ENCODE measurements at regions not wholly inside any gene's neighbourhood (a gene's known extent, or its start where the extent isn't known, plus 50 kb on each side); places are given as distances from the start of the nearest gene placed in this dataset.
"Not testable (repeated sequence)": the region's sequence is repeated elsewhere in the genome, so short reads cannot be mapped to it uniquely, and the experiment has no call there.

DNA sequence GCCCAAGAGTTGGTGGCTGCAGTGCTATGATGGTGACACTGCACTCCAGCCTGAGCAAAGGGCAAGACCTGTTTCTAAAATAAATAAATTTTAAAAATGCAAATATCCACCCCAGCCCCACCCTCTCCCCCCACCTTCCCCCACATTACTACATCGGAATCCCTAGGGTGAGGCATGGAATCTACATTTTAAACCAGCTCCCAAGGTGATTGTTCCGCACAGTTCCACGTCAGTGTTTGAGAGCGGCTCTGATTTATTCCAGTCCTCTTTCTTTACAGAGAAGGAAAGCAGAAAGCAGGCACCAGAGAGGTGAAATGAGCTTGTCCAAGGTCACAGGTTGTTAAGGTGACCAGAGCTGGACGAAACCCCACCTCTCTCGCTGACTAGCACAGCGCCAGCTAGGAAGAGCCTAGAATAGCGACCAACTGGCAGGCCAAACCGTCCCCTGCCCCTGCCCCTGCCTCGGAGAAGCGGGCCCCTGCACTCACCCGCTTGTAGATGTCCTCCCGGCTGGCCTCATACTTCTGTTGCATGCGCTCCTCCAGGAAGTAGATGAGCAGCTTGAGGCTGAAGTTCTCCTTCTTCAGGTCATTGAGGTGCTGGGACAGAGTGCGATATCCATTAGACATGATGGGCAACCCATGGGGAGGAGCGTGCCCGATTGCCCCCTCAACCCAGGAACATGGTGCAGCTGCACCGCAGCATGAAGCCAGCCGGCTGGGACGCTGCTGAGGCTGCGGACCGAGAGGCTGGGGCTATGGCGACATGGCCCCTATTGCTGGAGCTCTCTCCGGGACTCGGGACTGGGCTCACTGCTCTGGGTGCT lies 103.7 kb upstream of the NBPF26 start:
- not testable (repeated sequence) for DNase-seq

DNA sequence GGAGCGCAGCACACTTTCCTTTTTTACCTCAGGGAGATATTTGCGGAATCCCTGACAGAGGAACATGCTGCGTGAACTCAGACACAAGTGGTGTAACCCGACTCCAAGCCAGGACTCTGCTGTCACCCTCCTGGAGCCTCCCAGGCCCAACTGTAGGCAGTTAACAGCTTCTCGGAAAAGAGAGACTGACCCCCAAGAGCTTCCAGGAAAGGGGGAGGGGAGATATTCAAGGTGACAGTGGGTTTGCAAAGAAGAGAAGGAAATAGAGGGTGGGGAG lies 103.1 kb upstream of the NBPF26 start:
- DNase-seq = not testable (repeated sequence)

DNA sequence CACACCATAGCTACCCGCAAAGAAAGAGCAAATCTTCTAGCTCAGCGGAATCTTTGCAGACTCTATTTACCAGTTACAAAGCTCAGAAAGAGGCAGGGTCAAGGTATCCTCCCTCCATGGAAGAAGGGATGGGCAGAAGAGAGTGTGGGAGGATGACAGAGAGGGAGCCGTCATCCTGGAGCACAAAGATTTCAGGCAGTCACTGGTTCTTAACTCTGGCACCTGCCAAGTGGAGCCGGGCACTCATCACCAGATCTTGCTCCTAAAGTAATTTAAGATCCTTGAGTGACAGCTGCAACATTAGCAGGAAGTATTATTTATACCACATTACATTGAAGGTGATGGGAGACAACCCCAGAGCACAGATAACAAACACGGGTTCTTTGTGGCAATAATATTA lies 102.5 kb upstream of the NBPF26 start:
- DNase-seq = not testable (repeated sequence)

DNA sequence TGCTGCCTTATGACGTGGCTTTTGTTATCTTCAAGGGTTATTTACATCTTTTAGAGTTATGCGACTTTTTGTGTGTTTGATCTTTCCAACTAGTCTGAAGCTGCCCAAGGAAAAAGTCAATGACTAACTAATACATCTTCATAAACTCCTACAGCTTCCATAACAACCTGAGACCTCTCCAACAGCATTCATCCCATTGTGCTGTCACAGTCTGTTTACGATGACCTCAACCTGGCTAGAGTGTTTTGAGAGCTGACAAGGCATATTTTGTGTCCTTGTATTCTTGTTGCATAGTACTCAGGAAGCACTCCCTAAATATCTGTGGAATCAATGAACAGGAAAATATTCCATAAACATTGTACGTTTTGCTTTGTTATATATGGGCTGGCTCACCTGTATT lies 100.2 kb upstream of the NBPF26 start:
- not testable (repeated sequence) for DNase-seq

DNA sequence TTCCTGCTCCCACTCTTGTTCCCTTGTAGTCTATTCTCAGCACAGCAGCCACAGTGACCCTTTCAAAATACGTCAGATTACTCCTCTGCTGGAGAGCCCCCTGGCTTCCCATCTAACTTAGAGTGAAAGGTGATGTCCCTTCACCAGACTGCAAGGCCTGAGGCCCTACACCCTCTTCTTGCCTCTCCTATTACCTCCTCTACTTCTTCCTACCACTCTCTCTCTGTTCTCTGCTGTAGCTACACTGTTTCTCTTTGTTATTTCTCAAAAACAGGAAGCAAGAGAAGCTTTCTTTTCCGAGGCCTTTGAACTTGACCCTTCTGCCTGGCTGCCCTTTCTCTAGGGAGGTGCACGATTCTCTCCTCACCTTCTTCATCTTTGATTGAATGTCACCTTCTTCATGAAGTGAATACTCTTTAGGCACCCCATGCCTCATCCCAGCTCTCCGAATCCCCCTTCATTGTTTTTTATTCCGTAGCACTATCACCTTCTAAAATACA lies 99.1 kb upstream of the NBPF26 start:
- DNase-seq = not testable (repeated sequence)

DNA sequence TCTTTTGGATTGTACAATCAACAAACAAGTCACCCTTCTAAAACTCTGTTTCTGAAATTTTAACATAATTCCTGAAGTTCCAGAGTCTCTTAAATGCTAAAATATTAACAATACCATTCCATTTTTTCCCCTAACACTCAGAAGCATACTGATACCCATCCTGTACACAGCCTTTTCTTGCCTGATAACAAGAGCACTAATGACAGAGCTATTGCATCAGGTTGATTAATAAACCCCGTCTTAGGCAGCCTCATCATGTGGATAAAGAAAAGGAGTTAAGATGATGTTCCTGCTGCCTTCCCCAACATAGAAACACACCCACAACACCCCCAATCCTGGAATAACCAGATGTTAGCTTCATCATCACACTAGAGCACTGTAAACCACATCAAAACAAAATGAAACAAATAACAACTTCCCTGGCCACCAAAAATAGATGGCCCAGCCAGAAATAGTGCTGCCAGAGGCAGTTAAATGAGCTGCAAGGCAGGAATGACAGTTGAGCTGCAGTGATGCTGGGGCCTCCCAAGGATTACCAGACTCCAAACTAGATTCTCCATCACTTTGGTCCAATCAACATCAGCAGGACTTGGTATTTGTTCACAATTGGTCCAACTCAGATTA lies 93.8 kb upstream of the NBPF26 start:
- not testable (repeated sequence) for DNase-seq

DNA sequence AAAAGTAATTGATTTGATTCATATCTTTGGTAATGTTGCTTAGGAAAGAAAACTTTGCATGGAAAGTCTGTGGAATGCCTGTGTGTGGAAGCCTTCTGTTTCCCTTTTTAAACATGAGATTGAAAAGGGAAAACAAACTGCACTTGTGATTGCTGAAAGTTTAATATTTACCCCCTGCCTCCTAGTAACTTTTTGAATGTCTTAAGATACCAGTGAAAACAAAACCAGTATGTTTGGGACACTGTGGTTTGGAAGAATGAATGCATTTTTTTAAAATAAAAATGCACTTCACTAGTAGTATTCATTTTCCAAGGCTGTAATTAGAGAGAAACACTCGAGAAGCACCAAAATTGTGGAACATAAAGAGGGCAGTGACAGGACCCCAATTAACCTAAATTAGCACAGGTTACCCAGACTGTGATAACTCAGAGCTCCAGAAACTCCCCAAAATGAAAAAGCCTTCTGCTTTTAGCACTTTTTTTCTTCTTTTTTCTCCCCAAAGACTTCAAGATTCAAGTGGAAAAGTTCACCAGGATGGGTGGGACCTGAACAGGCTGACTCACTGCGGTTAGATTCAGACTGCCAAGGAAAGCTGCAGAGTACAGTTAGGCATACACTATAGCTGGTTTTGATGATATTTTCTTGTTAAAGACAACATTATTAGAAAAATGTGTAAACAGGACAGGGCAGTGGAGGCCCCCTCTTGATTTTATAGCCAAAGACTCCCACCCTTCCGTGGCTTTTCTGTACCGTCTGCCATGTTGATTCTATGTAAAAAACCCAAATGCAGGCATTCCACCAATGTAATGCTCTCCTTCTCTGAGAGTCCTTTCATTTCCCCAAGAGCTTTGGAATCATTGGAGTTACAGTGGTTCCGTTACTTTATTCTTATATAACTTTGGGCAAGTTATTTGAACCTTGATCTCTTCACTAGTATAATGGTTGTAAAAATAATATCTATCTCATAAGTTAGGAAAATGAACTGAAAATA lies 88.6 kb upstream of the NBPF26 start:
- not testable (repeated sequence) for DNase-seq

DNA sequence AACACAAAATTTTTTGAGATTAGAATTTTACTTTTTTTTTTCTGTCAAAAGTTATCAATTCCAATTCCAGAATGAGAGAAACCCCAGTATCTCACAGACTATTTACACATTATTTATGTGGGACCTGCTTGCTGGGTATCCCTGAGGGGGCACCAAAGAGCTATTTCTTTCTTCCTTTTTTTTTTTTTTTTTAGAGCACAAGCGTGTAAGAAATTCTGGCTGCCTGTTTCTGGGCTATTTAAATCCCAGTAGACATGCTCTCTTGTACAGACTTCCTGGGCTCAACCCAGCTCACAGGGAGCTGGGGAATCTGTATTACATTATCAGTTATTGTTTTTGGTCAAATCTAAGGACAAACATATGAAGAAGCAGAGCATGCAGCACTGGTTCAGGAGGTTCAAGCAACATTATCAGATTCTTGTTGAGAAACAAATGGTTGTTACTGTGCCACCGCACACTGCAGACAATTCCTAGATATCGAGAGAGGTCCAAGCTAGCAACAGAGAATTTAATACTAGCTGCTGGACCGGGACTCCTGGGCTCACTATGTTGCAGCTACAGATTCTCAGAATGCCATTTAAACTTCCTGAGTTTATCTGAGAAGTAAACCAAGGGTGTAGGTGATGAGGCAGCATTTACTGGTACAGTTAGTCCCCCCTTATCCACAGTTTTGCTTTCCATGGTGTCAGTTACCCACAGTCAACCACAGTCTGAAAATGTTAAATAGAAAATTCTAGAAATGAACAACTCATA lies 83.3 kb upstream of the NBPF26 start:
- DNase-seq = not testable (repeated sequence)

DNA sequence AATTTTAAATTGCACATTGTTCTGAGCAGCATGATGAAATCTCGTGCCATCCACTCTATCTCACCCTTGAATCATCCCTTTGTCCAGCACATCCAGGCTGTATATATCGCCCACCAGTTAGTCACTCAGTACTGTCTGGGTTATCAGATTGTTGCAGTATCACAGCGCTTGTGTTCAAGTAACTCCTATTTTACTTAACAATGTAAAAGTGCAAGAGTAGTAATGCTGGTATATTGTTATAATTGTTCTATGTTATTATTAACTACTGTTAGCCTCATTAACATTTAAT lies 82.8 kb upstream of the NBPF26 start:
- not testable (repeated sequence) for DNase-seq

DNA sequence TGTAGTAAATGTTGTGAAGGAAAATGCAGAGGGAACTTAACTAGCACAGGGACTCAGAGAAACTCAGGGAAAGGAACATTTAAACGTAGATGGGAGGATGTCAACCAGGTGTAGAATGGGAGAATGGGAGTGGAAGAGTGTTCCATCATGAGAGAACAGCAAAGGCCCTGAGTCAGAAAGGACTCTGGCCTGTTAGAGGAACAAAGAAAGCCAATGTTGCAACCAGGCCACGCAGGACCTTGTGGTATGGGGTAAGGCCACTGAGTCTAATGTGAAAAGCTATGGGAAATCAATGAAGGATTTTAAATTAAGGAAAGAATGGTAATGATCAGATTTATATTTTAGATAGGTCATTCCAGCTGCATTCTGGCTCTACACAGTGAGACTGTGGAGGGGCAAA lies 76.6 kb upstream of the NBPF26 start:
- DNase-seq = not testable (repeated sequence)

DNA sequence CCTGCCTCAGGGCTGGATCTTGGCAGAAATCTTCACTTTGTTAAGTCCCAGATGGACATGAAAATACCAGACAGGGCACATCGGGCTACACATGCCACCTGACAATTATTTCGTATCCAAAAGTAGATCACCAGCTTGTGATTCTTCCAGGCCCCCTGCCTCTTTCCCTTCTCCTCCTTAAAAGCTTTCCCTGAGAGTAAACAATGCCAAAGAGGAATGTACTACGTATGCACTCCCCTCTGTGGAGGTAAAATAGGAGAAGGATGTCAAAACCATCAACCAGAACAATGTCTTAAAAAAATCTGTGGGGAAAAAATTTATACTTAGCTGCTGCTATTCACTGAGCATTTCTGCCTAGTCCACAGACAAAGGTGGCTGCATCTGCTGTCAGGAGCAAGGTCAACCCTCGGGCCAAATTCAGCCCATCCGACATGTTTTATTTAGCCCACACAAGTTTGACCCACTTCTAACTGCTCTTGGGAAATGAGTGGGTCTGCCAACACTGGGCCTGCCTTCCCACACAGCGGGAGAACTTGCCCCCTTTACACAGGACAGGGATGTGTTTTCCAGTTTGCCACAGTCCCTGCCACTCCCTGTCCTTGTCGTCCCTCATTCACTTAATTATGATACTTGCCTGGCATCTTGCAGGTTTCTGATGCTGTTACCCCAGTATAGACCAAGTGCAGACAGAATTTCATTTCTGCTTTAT lies 74.7 kb upstream of the NBPF26 start:
- not testable (repeated sequence) for DNase-seq

DNA sequence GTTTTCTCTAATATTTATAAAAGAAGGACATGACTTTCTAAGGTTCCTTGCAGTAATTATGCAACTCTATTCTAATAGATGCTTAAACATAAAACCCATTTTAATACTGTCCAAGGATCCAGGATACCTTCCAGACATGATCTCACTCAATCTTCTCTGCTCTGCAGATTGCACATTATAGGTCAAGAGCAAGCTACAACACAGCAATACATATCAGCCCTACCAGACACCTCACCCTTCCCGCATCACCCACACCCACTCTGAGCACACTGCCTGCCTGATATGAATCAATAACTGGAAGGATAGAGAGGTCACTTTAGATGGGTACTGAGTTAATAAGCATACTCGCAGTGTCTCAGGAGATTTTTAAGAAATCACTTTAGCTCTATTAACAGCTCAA lies 74.0 kb upstream of the NBPF26 start:
- DNase-seq = not testable (repeated sequence)

DNA sequence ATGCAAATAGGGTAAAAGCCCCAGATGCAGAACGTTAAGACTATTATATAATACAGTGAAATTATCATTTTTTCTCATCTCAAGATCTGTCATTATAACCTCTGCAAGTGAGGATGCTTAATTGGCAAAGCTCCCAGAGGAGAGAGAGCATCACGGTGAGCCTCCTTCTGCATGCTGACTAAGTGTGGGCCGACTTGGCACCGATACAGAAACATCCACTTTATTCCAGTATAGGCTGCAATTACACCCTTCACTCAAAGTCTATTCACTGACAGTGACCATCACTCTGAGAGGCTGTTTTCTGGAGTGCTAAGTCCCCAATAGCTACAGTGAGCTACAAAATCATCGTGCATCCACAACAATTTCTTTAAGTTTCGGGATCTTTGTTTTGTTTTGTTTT lies 69.6 kb upstream of the NBPF26 start:
- DNase-seq = not testable (repeated sequence)

DNA sequence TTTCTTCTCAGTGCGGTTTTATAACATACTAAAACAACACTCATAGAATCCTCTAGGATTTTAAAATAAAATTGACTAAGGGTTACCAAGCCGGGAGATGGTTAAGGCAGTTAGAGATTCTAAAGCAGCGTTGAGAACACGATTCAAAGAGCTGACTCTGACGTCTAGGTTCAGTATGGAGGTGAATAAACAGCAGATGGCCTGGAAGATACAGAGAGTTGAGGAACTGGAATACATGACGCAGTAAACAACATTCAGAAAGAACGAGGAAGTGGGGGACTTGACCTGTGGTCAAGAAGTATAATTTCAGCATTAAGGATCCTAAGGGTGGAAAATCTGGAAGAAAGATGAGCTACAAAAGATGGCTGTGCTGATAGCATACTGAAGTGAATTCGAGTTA lies 68.4 kb upstream of the NBPF26 start:
- DNase-seq = not testable (repeated sequence)

DNA sequence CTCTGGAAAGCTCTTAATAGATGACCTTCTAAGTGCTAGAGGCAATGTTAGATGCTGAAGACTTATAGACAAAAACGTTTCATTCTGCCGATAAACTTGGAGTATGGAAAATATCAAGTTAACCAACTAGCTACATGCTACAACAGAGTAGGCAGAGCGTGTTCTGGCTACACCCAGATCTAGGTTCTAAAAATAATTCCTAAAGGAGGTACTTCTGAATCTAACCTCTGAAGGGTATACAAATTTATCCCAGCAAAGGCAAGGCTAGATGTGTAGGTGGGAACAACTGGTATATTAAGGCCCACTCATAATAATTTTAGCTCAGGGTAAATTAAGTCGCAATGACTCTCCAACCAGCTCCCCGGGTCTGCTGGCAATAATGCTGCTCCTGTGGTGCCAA lies 67.6 kb upstream of the NBPF26 start:
- not testable (repeated sequence) for DNase-seq

DNA sequence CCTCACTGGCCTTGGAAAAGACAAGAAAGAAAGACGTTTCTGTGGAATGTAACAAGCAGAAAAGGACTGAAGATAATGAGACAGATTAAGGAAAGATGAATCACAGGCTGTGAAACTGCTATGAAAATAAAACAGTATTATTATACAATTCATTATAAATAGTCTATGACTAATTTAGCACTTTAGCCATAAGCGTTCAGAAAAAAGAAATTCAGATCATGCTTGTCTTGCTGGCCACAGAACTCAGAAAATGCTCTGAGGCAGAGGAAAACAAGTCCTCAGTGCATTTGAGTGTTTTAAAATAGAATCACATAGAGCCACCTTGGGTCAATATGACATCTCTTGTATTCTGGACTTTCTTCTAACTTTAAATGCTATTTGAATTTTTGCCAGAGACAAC lies 65.9 kb upstream of the NBPF26 start:
- DNase-seq = not testable (repeated sequence)

DNA sequence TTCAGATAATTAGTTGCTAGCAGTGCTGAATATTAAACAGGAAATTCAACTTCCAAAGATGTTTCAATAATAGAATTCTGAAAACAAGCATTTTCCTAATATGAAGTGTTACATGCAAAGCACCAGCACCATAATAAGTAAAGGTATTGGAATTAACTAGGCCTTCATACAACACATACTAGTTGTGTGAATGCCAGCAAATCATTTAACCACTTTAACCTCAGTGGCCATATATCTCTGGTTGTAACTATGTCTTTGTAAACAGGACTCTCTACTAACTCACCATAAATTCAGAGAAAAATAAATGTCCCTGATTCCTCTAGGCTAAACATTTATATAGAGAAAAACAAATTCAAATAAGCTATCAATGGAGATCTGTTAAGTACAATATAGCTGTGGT lies 65.1 kb upstream of the NBPF26 start:
- DNase-seq = not testable (repeated sequence)

DNA sequence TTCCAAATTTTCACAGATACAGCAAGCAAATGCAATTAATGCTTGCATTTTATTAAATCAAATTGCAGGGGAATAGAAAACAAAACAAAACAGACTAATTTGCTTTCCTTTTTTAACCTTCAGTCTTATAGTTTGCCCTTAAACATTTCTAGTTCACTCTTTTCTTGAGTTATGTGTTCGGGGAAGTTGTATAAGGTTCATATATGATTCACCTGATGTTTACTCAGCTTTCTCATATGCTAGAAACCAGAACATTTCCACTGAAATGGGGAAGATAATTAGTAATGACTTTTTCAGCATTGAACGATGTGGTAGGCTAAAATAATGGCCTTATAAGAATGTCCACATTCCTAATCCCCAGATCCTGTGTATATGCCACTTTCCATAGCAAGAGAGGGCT lies 64.6 kb upstream of the NBPF26 start:
- DNase-seq = not testable (repeated sequence)

DNA sequence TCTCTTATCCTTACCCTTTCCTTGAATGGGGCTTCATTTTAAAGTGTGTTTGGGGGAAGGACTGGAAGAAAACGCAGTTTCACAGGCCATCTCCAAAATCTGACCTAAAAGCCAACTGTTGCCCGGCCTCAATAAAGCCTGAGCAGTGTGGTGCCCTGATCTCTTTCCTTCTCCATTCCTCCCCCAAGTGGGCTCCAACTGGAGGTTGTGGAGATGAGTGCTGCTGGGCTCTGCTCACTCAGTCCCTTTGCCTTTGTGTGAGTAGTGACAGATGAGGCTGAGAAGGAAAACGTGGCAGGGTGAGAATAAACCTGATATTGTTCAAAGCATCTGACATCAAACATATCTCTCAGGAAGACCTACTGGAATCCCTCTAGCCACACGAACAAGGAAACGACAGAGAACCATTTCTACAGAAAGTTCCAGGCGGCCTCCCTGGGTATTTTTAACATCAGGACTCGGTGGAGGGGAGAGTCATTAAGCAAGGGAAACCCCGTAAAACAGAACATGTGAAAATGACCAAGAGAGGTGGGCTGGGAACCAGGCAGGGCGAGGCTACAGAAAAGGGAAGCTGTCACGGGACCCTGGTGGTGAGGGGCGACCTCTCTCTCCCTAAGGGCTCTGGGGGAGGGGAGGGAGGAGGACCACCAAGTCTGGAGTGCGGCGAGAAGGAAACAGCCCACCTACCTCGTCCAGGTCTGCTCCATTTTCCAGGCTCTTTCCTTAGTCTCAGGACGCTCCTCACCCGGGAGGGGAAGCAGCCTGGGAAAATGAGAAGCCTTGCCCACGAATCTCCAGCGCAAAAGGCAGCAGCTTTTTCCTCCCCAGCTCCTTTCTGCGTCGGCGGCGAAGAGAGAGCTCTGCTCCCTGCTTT lies 59.1 kb upstream of the NBPF26 start:
- DNase-seq = not testable (repeated sequence)

DNA sequence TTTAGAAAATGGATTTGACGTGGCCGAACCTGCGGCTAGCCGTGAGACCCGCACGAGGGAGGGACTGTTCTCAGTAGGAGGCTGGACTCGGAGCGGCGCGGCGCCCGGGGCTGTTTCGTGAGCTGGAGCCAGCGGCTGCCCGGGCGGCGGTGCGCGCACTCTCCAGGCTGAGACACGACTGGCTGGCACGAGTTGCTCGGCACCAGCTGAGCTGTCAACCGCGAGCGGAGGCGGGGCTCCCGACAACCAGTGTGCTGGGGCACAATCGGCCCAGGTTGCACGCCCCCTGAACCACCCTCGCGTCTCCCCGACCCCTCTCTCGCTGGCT lies 58.5 kb upstream of the NBPF26 start:
- not testable (repeated sequence) for DNase-seq

DNA sequence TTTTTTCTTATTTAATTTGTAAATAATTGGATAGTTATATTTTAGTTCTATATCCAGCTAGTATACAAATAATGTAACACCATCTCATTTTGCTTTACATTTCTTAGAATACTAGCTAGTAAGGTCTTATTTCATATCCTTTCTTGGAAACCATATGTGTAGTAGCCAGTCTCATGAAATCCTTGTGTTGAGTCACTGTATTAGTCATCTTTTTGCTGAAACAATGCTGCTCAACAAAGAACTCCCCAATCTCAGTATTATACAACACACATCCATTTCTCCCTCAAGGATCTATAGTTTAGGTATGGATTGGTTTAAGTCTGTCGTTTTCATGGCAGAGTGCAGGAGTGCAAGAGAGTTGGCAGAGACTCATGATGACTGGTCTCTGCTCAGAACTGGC lies 55.6 kb upstream of the NBPF26 start:
- not testable (repeated sequence) for DNase-seq
